ENCODE measurements at regions not wholly inside any gene's neighbourhood (a gene's known extent, or its start where the extent isn't known, plus 50 kb on each side); places are given as distances from the start of the nearest gene placed in this dataset.
A peak's percentile ranks its signal among the peaks of the same experiment; 100 is the strongest.

- no peaks in the 10 kb centered on the region for H3K9me3 Mint-ChIP-seq (ENCODE audit: unreplicated experiment)
- no peaks in the 10 kb centered on the region for H3K27me3 ChIP-seq (replicated peaks; ENCODE audit: control insufficient read depth, insufficient read depth, low read length)
- H3K9me3 ChIP-seq = no peaks in the 10 kb centered on the region
- no TSS peak for BruUV-seq (replicated peaks)
- no peak overlapping the region for H3K27ac Mint-ChIP-seq (ENCODE audit: unreplicated experiment)
- no peak overlapping the region for H3K4me3 Mint-ChIP-seq (ENCODE audit: unreplicated experiment)
- ChIA-PET POLR2A (no interaction called here), CTCF (interaction anchor here (0.6 to 1.0 kb wide), 3 partner anchors 159 to 438 kb away, joined by 5 to 7 read pairs (median 5); no protein-coding TSS in a partner anchor)
- H3K4me1 Mint-ChIP-seq (ENCODE audit: low read depth, unreplicated experiment) = no peaks in the 10 kb centered on the region
- H3K36me3 Mint-ChIP-seq (ENCODE audit: insufficient read depth, unreplicated experiment) = peaks cover 9% of the 10 kb centered on the region
- TF ChIP-seq, protein P1, sequence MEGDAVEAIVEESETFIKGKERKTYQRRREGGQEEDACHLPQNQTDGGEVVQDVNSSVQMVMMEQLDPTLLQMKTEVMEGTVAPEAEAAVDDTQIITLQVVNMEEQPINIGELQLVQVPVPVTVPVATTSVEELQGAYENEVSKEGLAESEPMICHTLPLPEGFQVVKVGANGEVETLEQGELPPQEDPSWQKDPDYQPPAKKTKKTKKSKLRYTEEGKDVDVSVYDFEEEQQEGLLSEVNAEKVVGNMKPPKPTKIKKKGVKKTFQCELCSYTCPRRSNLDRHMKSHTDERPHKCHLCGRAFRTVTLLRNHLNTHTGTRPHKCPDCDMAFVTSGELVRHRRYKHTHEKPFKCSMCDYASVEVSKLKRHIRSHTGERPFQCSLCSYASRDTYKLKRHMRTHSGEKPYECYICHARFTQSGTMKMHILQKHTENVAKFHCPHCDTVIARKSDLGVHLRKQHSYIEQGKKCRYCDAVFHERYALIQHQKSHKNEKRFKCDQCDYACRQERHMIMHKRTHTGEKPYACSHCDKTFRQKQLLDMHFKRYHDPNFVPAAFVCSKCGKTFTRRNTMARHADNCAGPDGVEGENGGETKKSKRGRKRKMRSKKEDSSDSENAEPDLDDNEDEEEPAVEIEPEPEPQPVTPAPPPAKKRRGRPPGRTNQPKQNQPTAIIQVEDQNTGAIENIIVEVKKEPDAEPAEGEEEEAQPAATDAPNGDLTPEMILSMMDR (IDR thresholded peaks at IDR 0.05; ENCODE audit: insufficient read depth in 1 of 2, low read depth in 1 of 2, low read length in 1 of 2, severe bottlenecking in 1 of 2, unreplicated experiment in 1 of 2) = peak; percentile 41
- no peak overlapping the region for H3K4me3 ChIP-seq (ENCODE audit: low read depth, low read length)
- H3K36me3 ChIP-seq (ENCODE audit: control insufficient read depth, insufficient read depth, low read length) = no peaks in the 10 kb centered on the region
- intact Hi-C loops (cut with micrococcal nuclease; ENCODE audit: unreplicated experiment) = loop anchor here (1.0 to 5.0 kb wide), 2 partner anchors 204 to 366 kb away; no protein-coding TSS in a partner anchor
- H3K4me1 ChIP-seq = no peaks in the 10 kb centered on the region
- no peaks in the 10 kb centered on the region for H3K27me3 Mint-ChIP-seq (ENCODE audit: insufficient read depth, unreplicated experiment)
- peak; percentile 36 to 37 for DNase-seq
Observed at GRCh38 chr18:55781481-55781957, 193.5 kb upstream of the TCF4 start.

- Mint-ChIP-seq H3K36me3 (ENCODE audit: insufficient read depth, unreplicated experiment) (peaks cover 9% of the 10 kb centered on the region), H3K4me3 (ENCODE audit: unreplicated experiment) (no peak overlapping the region), H3K27me3 (ENCODE audit: insufficient read depth, unreplicated experiment) (no peaks in the 10 kb centered on the region), H3K9me3 (ENCODE audit: unreplicated experiment) (no peaks in the 10 kb centered on the region), H3K27ac (ENCODE audit: unreplicated experiment) (no peak overlapping the region), H3K4me1 (ENCODE audit: low read depth, unreplicated experiment) (no peaks in the 10 kb centered on the region)
- no peaks in the 10 kb centered on the region for H3K4me1 ChIP-seq
- H3K9me3 ChIP-seq = no peaks in the 10 kb centered on the region
- no TSS peak for BruUV-seq (replicated peaks)
- no peaks in the 10 kb centered on the region for H3K36me3 ChIP-seq (ENCODE audit: control insufficient read depth, insufficient read depth, low read length)
- no peak for DNase-seq
- no peak overlapping the region for H3K4me3 ChIP-seq (ENCODE audit: low read depth, low read length)
- ChIA-PET CTCF (no interaction called here), POLR2A (no interaction called here)
- intact Hi-C loops (cut with micrococcal nuclease; ENCODE audit: unreplicated experiment) = loop anchor here (1.0 to 5.0 kb wide), 2 partner anchors 203 to 365 kb away; no protein-coding TSS in a partner anchor
- H3K27me3 ChIP-seq (replicated peaks; ENCODE audit: control insufficient read depth, insufficient read depth, low read length) = no peaks in the 10 kb centered on the region
- TF ChIP-seq, protein P1 (IDR thresholded peaks at IDR 0.05; ENCODE audit: insufficient read depth in 1 of 2, low read depth in 1 of 2, low read length in 1 of 2, severe bottlenecking in 1 of 2, unreplicated experiment in 1 of 2) = no peak
Observed at GRCh38 chr18:55780586-55781071, 192.6 kb upstream of the TCF4 start.

DNA sequence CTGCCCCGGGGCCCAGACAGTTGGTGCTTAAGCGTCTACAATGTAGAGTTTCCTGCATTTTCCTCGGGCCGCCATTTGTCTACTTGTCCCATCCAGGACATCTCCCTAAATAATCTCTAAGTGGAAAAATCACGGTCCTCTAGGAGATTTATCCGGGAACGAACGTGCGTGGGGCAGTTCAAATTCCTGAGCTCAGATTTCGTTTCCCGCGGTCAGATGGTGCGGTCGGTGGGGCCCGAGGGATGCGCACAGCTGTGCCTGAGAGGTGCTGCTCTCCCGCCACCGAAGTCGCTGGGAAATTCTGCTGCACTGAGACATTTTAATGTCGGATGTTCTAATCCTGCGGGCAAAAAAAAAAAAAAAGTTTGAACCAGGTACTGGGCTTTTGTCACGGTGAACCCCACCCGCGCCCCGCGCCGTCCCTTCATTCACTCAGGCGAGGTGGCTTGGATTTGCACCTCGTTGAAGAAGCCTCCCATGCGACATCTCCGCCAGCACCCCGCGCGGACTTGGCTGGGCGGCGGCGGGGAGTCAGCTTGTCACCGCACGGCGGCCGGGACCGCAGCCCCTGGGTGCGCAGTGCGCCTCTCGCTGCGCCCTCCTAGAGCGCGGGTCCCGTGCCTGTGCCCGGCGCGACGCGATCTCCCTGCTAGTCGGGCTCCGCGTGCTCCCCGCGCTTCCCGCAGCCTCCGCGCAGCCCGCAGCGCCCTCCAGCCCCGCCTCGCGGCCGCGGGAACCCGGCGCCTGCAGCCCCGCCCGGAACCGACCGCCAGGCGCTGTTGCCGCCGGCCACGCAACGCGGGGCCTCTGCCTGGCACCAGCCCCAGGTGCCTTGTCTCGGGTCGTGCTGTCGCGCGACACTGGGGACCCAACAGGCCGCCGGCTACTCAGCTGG lies 191.9 kb upstream of the TCF4 start:
- Mint-ChIP-seq H3K4me3 (ENCODE audit: unreplicated experiment) (no peak overlapping the region), H3K36me3 (ENCODE audit: insufficient read depth, unreplicated experiment) (peaks cover 9% of the 10 kb centered on the region), H3K27me3 (ENCODE audit: insufficient read depth, unreplicated experiment) (no peaks in the 10 kb centered on the region), H3K9me3 (ENCODE audit: unreplicated experiment) (no peaks in the 10 kb centered on the region), H3K4me1 (ENCODE audit: low read depth, unreplicated experiment) (no peaks in the 10 kb centered on the region), H3K27ac (ENCODE audit: unreplicated experiment) (no peak overlapping the region)
- POLR2A ChIA-PET = no interaction called here
- TF ChIP-seq, protein P1 (IDR thresholded peaks at IDR 0.05; ENCODE audit: insufficient read depth in 1 of 2, low read depth in 1 of 2, low read length in 1 of 2, severe bottlenecking in 1 of 2, unreplicated experiment in 1 of 2) = no peak
- no TSS peak for BruUV-seq (replicated peaks)
- Histone ChIP-seq H3K4me3 (ENCODE audit: low read depth, low read length) (no peak overlapping the region), H3K27me3 (replicated peaks; ENCODE audit: control insufficient read depth, insufficient read depth, low read length) (no peaks in the 10 kb centered on the region), H3K9me3 (no peaks in the 10 kb centered on the region), H3K4me1 (no peaks in the 10 kb centered on the region), H3K36me3 (ENCODE audit: control insufficient read depth, insufficient read depth, low read length) (no peaks in the 10 kb centered on the region)
- CTCF ChIA-PET = no interaction called here
- DNase-seq = no peak
- intact Hi-C loops (cut with micrococcal nuclease; ENCODE audit: unreplicated experiment) = loop anchor here (5.0 kb wide), 1 partner anchor 203 kb away; no protein-coding TSS in a partner anchor

All from Caco-2 (cell line).